ENCODE measurements at regions not wholly inside any gene's neighbourhood (a gene's known extent, or its start where the extent isn't known, plus 50 kb on each side); places are given as distances from the start of the nearest gene placed in this dataset.

- DNase-seq (ENCODE audit: extremely low read depth in 1 of 4, low spot score in 3 of 4): no peak
- intact Hi-C loops (cut with micrococcal nuclease) (no loop called here), in situ Hi-C loops (cut with MboI) (no loop called here)
- H3K36me3 ChIP-seq (ENCODE audit: control insufficient read depth, insufficient read depth, low read length): no peaks in the 10 kb centered on the region
- POLR2A ChIA-PET: no interaction called here
- H3K79me2 ChIP-seq (ENCODE audit: control insufficient read depth, insufficient read depth, low read length): no peaks in the 10 kb centered on the region
- no TSS peak for BruUV-seq (replicated peaks)
- H3K27me3 ChIP-seq (ENCODE audit: control insufficient read depth in 2 of 2, insufficient read depth in 2 of 2, low read length in 2 of 2): no peaks in the 10 kb centered on the region
- 0% methylated on average over 3 of the region's 3 CpGs for WGBS (ENCODE audit: insufficient coverage, low coverage, missing lambda C conversion rate)
- no peak overlapping the region for H3K4me2 ChIP-seq (ENCODE audit: insufficient read depth, low read length)
- FAIRE-seq: no peak
- H3K9me1 ChIP-seq (ENCODE audit: control insufficient read depth, insufficient read depth, low read length): no peaks in the 10 kb centered on the region
- H3K4me3 ChIP-seq: no peak overlapping the region
- CTCF ChIA-PET (ENCODE audit: low intra/inter-chr PET ratio): no interaction called here
- TF ChIP-seq ZNF354B (CRISPR knock-in tag; IDR thresholded peaks at IDR 0.05): no peak
- no peak for TF ChIP-seq PHB (CRISPR knock-in tag; IDR thresholded peaks at IDR 0.05)
- no peak for TF ChIP-seq ARID3B (CRISPR knock-in tag; IDR thresholded peaks at IDR 0.05; ENCODE audit: borderline replicate concordance)
- TF ChIP-seq XRCC4 (IDR thresholded peaks at IDR 0.05; ENCODE audit: extremely low read depth, insufficient read depth, insufficient read length): no peak
- no peak for TF ChIP-seq ZNF165 (CRISPR knock-in tag; IDR thresholded peaks at IDR 0.05; ENCODE audit: borderline replicate concordance)
- TF ChIP-seq FOXK2 (conservative IDR thresholded peaks at IDR 0.05 in 1 of 2, IDR thresholded peaks at IDR 0.05 in 1 of 2; ENCODE audit: low read depth in 2 of 2): no peak
- TF ChIP-seq PCBP2 (IDR thresholded peaks at IDR 0.05; ENCODE audit: low read depth, low read length, poor library complexity, severe bottlenecking): no peak
- TF ChIP-seq KLF1 (tag; IDR thresholded peaks at IDR 0.05): no peak
- no peak for TF ChIP-seq ZNF707 (CRISPR knock-in tag; conservative IDR thresholded peaks at IDR 0.05)
- TF ChIP-seq BHLHE40 (IDR thresholded peaks at IDR 0.05; ENCODE audit: low read length): no peak
- TF ChIP-seq DIDO1 (tag; IDR thresholded peaks at IDR 0.05; ENCODE audit: low read depth): no peak
- TF ChIP-seq GABPB1 (CRISPR knock-in tag; IDR thresholded peaks at IDR 0.05): no peak
- no peak for TF ChIP-seq ARID2 (IDR thresholded peaks at IDR 0.05)
- no peak overlapping the region for H3K27ac ChIP-seq (ENCODE audit: extremely low read depth, low read depth, low read length)
- no peaks in the 10 kb centered on the region for H4K20me1 ChIP-seq (replicated peaks; ENCODE audit: control insufficient read depth, insufficient read depth, low read length)
- no peaks in the 10 kb centered on the region for H3K9me3 ChIP-seq (replicated peaks; ENCODE audit: control insufficient read depth, insufficient read depth, low read depth, low read length)
- ATAC-seq: no peak
- H2AFZ ChIP-seq (ENCODE audit: low read depth, low read length): no peak overlapping the region
- H3K9ac ChIP-seq (ENCODE audit: insufficient read depth in 1 of 2, low read depth in 2 of 2, low read length in 2 of 2): no peak overlapping the region
- H3K4me1 ChIP-seq (replicated peaks in 1 of 2; ENCODE audit: control insufficient read depth in 2 of 2, insufficient read depth in 2 of 2, low read length in 2 of 2): no peaks in the 10 kb centered on the region
Observed at GRCh38 chr4:129863206-129863605, 767.3 kb downstream of the C4orf33 start.
